ENCODE measurements at regions not wholly inside any gene's neighbourhood (a gene's known extent, or its start where the extent isn't known, plus 50 kb on each side); places are given as distances from the start of the nearest gene placed in this dataset.

DNA sequence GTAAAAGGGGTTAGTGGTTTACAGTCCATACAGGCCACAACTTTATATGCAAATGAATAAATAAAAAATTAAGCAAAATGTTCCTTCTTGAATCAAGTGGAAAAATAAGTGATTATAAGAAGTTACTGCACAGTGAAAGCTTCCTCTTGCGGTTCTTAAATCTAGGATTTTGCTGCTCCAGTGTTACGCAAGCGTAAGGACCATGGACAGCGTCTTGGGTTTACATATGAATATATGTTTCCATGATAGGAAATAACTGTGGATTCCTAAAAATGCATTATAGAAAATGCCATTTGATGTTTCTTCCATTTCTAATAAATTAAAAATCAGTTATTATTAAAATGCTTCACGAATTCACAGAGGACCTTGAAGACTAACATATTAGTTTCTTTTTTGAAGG, 176.6 kb upstream of the POU3F2 start:
- DNase-seq (ENCODE audit: low read depth in 2 of 2): peak; percentile 25 to 51
- no peak overlapping the region for H3K4me3 ChIP-seq (replicated peaks in 1 of 2; ENCODE audit: low read depth in 2 of 2, low read length in 2 of 2)
- TF ChIP-seq, protein P1, sequence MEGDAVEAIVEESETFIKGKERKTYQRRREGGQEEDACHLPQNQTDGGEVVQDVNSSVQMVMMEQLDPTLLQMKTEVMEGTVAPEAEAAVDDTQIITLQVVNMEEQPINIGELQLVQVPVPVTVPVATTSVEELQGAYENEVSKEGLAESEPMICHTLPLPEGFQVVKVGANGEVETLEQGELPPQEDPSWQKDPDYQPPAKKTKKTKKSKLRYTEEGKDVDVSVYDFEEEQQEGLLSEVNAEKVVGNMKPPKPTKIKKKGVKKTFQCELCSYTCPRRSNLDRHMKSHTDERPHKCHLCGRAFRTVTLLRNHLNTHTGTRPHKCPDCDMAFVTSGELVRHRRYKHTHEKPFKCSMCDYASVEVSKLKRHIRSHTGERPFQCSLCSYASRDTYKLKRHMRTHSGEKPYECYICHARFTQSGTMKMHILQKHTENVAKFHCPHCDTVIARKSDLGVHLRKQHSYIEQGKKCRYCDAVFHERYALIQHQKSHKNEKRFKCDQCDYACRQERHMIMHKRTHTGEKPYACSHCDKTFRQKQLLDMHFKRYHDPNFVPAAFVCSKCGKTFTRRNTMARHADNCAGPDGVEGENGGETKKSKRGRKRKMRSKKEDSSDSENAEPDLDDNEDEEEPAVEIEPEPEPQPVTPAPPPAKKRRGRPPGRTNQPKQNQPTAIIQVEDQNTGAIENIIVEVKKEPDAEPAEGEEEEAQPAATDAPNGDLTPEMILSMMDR (IDR thresholded peaks at IDR 0.05; ENCODE audit: low read depth, low read length): no peak

DNA sequence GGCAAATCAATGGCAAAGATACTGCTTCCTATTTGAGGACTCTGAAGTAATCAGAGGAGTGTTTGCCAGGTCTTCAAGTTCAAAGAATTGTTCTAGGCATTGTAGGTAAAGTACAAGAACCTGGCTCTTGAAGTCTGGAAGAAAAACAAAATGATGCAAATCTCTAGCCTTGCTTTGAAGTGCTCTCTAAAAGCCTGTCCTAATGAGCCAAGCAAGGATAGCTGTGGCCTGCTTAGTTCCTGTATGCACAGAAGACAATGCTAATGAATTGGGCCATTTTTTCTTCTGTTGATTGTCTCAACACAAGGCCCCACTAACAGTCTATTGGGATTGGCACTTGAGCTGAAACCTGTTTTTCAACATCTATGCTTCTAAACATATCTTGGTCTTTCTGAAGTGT, 165.0 kb upstream of the POU3F2 start:
- TF ChIP-seq, protein P1 (IDR thresholded peaks at IDR 0.05; ENCODE audit: low read depth, low read length): no peak
- no peak for DNase-seq (ENCODE audit: low read depth in 2 of 2)
- no peak overlapping the region for H3K4me3 ChIP-seq (replicated peaks in 1 of 2; ENCODE audit: low read depth in 2 of 2, low read length in 2 of 2)

DNA sequence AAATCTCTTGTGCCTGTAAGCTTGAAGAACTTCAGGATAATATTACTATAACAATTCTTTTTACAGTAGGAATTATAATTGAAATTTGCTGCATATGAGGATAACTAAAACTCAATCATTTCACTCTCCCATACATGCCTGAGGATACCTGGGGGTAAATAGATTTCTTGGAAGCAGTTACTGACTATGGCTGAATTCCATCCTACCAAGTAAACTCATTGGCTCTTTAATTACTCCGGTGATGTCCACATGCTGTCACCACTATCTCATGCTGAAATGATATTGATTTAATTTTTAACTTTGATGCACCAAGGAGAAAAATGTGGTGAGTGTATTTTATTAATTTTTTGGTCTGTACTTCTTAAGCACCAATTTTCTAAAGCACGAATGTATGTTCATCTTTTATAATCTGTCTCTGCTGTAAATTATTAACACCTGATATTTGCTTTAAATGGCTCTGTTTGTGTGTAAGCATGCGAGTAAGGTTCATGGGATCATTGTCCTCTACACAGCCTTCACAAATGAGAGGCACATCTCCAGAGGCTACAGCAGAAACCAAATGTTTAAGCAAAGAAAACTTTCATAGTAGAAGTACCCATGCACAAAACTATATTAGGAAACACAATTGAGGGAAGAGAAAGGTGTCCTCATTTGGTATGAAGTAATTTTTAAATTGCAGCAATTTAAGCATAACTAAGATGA, 164.2 kb upstream of the POU3F2 start:
- DNase-seq (ENCODE audit: low read depth in 2 of 2): no peak
- TF ChIP-seq, protein P1 (IDR thresholded peaks at IDR 0.05; ENCODE audit: low read depth, low read length): no peak
- H3K4me3 ChIP-seq (replicated peaks in 1 of 2; ENCODE audit: low read depth in 2 of 2, low read length in 2 of 2): no peak overlapping the region

DNA sequence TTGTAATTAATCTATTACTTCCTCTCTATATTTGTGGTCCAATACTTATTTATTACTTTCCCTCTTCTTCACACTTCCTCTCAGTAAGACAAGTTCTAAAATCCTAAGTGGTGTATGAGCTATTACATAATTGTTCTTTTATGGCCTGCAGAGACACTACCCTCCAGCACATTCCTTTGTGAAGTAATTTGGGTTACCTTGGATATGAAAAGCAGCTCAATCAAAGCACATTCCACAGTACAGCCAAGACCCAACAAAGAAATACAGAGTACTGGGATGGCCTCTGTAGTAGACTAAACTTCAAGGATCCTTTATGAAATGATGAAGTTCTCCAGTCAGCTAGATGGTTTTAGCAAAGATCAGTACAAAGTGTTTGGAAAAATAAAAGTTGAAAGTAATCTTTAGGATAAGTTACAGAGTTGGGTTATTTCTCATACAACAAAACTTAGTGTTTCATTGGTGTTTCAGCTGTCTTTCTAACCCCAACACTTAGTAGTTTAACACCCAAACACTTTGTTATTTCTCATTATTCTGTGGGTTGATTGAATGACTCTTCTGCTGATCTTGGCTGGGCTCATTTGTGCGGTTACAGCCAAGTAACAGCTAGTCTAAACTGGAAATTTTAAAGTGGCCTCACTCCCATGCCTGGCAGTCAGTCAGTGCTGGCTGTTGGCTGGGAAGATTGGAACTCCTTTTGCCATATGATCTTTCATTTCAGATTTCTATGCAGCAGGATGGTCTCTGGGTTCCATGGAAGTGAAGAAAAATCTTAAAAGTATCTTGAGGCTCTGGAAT, 161.5 kb upstream of the POU3F2 start:
- no peak overlapping the region for H3K4me3 ChIP-seq (replicated peaks in 1 of 2; ENCODE audit: low read depth in 2 of 2, low read length in 2 of 2)
- DNase-seq (ENCODE audit: low read depth in 2 of 2): no peak
- TF ChIP-seq, protein P1 (IDR thresholded peaks at IDR 0.05; ENCODE audit: low read depth, low read length): no peak

DNA sequence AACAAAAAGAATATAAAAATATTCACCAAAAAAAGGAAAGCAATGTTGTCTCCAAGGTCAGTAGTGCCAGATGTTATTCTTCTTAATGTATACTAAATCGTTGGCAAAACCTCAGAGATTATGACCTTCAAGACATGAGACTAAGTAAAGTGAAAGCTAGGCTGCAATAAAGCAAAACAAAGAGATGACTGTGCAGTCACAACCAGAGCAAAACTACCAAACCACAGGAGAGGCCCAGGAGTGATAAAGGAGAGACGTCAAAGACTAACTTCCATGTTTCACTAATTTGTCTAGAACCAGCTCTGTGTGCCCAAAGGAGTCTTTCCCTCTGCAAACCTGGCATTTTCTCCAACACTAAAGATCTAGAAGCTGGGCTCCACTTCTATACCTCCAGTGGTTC, 155.9 kb upstream of the POU3F2 start:
- TF ChIP-seq, protein P1 (IDR thresholded peaks at IDR 0.05; ENCODE audit: low read depth, low read length): no peak
- no peak overlapping the region for H3K4me3 ChIP-seq (replicated peaks in 1 of 2; ENCODE audit: low read depth in 2 of 2, low read length in 2 of 2)
- no peak for DNase-seq (ENCODE audit: low read depth in 2 of 2)

DNA sequence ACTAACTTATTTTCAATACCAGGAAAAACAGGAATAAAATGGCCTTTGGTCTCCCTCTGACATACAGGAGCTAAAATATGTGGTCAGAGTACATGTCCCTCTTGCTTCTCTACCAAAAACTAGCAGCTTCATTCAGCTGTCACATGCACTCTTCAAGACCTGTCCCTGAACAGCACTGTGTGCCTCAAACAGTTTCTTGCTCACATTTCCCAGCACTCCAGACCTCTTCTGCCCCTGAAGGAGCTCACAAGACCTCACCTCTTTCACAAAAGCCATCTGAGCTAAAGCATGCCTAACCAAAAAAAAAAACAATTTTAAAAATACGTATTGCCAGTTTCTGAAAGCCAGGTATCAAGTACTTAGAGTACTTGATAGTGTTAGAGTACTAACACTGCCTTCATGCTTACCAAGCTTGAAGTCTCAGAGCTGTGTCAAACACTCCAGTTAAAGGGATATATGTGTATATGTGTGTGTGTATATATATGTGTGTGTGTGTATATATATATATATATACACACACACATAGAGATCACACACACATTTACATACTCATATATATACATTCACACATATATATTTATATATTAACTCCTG, 148.3 kb upstream of the POU3F2 start:
- no peak overlapping the region for H3K4me3 ChIP-seq (replicated peaks in 1 of 2; ENCODE audit: low read depth in 2 of 2, low read length in 2 of 2)
- TF ChIP-seq, protein P1 (IDR thresholded peaks at IDR 0.05; ENCODE audit: low read depth, low read length): no peak
- DNase-seq (ENCODE audit: low read depth in 2 of 2): no peak
